Thoracic aorta (tissue), 2 donors: ENCODE measurements at regions not wholly inside any gene's neighbourhood (a gene's known extent, or its start where the extent isn't known, plus 50 kb on each side); places are given as distances from the start of the nearest gene placed in this dataset.

Source experiments
- ATAC-seq: fragments of 150-250 bp; one replicate; pipeline ENCODE4 v1.8.0; 2017; ENCODE audit warnings: low read depth; ENCODE audit not compliant: insufficient number of reproducible peaks, low FRiP score
- DNase-seq: peaks from one replicate; pipeline ENCODE4 v3.0.0-alpha.2; 2020; ENCODE audit warnings: low spot score
- H3K27ac ChIP-seq, 2 donors: fragments of 200-600 bp; sonication (generic); 1 replicate in 1 of 2; 2 replicates in 1 of 2; pipeline ENCODE4 v1.5.1; 2016; ENCODE audit warnings: mild to moderate bottlenecking in 2 of 2, moderate library complexity in 2 of 2
- H3K27me3 ChIP-seq: fragments of 200-600 bp; sonication (generic); replicated peaks from 2 replicates; pipeline ENCODE4 v1.6.0; 2016; ENCODE audit warnings: mild to moderate bottlenecking; ENCODE audit not compliant: insufficient read depth
- H3K36me3 ChIP-seq: fragments of 200-600 bp; sonication (generic); one replicate; pipeline ENCODE4 v1.5.1; 2016
- H3K4me1 ChIP-seq, 2 donors: fragments of 200-600 bp; sonication (generic); 1 replicate in 1 of 2; 2 replicates in 1 of 2; pipeline versions ENCODE4 v1.5.1 to v1.6.0; 2016; ENCODE audit warnings: low read depth in 2 of 2, mild to moderate bottlenecking in 1 of 2; ENCODE audit not compliant: control insufficient read depth in 1 of 2
- H3K4me3 ChIP-seq: fragments of 200-600 bp; sonication (generic); 2 replicates; pipeline ENCODE4 v1.5.1; 2016; ENCODE audit warnings: mild to moderate bottlenecking
- H3K9me3 ChIP-seq: fragments of 200-600 bp; sonication (generic); 2 replicates; pipeline ENCODE4 v1.5.1; 2016
- TF ChIP-seq, protein P1 (sequence below): fragments of 200-600 bp; sonication (generic); IDR thresholded peaks from one replicate; pipeline ENCODE4 v1.5.1; 2019; ENCODE audit warnings: antibody characterized with exemption

DNA sequence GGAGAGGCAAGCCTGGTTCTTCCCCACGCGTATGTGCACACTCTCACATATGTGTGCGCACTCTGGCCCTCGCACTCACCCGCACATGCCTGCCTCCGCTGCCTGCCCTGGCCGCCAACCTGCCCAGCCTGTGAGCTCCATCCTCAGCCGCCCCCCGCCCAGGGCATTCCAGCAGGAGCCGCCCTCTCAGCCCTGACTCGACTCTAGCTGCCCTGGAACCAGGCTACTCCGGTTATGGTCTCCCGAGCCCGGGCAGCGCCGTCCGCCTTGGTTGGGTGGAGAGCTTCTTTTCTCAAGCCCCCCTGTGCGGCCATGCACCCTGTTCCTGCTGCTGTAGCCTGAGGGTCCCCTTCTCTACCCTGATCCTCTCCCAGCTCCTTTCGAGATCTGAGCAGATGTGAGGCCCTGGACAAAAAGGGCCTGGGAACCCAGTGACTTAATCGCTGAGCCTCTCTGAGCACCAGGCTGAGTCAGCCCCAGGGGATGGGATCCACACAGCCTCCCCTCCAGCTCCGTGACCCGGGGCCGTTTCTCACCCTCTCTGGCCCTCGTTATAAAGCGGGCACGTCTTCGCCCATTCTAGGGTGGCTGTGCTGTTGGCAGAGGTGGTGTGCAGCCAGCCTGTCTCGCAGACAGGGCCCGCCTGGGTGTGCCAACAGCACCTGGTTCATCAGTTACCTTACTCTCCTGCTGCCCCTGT lies 191.5 kb downstream of the TEX29 start:
- TF ChIP-seq, protein P1, sequence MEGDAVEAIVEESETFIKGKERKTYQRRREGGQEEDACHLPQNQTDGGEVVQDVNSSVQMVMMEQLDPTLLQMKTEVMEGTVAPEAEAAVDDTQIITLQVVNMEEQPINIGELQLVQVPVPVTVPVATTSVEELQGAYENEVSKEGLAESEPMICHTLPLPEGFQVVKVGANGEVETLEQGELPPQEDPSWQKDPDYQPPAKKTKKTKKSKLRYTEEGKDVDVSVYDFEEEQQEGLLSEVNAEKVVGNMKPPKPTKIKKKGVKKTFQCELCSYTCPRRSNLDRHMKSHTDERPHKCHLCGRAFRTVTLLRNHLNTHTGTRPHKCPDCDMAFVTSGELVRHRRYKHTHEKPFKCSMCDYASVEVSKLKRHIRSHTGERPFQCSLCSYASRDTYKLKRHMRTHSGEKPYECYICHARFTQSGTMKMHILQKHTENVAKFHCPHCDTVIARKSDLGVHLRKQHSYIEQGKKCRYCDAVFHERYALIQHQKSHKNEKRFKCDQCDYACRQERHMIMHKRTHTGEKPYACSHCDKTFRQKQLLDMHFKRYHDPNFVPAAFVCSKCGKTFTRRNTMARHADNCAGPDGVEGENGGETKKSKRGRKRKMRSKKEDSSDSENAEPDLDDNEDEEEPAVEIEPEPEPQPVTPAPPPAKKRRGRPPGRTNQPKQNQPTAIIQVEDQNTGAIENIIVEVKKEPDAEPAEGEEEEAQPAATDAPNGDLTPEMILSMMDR: no peak
- H3K27me3 ChIP-seq: no peaks in the 10 kb centered on the region
- ATAC-seq: no peak

DNA sequence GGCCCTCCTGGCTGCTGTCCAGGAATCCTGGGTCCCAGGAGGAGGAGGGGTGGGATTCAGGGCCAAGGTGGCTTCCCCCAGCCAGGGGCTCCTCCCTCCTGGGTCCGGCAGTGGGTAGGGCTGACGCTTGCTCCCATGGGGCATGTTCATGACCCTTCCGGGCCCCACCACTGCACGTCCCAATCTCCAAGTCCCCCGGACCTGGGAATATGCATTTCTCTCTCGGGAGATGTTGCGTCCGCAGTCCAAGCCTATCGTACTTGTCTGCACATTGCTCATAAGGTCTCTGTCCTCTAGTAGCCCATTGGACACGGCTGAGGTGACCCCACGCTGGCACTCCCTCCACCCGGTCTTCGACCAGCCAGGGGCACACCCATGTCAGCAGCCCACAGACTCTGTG lies 192.3 kb downstream of the TEX29 start:
- Histone ChIP-seq H3K4me3 (no peak overlapping the region), H3K4me1 (no peaks in the 10 kb centered on the region), H3K9me3 (no peaks in the 10 kb centered on the region), H3K27me3 (no peaks in the 10 kb centered on the region), H3K36me3 (no peaks in the 10 kb centered on the region), H3K27ac (no peak overlapping the region)
- DNase-seq (no peak), ATAC-seq (no peak)
- TF ChIP-seq, protein P1: no peak

More for the DNA sequence above, 191.5 kb downstream of the TEX29 start:
- Histone ChIP-seq H3K4me3 (no peak overlapping the region), H3K4me1 (no peaks in the 10 kb centered on the region), H3K9me3 (no peaks in the 10 kb centered on the region), H3K27ac (no peak overlapping the region), H3K36me3 (no peaks in the 10 kb centered on the region)
- DNase-seq: no peak

DNA sequence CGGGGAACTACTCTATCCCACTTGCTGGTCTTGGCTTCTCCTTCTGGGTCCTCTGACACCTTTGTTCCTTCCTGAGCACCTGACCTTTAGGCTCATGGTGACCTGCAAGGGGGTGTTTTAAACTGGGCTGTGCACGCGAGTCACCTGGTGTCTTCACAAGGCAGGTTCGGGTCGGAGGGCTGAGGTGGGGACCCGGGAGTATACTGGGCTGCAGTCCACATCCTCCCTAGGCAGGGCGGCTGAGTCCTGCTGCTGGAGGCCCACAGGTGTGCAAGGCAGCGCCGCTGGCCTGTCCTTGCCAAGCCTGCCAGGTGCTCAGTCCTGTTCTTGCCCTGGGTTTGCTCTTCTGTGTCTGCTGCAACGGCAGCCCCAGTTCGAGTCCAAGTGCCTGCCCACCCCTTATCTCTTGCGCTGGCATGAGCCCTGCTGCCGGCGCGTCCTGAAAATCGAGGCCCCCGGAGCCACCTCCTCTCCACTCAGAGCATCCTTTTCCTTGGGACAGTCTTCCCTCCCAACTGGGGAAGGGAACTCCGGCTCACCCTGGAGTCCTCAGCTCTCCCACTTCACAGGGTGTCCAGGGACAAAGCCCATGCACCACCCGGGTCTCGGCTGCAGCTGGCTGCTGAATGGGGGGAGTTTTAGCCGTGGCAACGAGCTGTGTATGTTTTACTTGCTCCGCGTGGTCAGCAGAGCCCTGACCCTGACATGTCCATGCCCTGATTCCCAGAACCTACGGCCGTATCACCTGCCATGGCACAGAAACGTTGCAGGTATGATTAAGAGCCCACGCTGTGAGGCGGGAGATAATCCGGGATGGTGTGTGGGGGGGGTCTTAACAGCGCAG lies 193.5 kb downstream of the TEX29 start:
- H3K36me3 ChIP-seq: no peaks in the 10 kb centered on the region
- TF ChIP-seq, protein P1: no peak
- H3K9me3 ChIP-seq: no peaks in the 10 kb centered on the region
- DNase-seq (no peak), ATAC-seq (no peak)
- no peak overlapping the region for H3K4me3 ChIP-seq
- H3K27me3 ChIP-seq: no peaks in the 10 kb centered on the region
- no peaks in the 10 kb centered on the region for H3K4me1 ChIP-seq
- no peak overlapping the region for H3K27ac ChIP-seq

DNA sequence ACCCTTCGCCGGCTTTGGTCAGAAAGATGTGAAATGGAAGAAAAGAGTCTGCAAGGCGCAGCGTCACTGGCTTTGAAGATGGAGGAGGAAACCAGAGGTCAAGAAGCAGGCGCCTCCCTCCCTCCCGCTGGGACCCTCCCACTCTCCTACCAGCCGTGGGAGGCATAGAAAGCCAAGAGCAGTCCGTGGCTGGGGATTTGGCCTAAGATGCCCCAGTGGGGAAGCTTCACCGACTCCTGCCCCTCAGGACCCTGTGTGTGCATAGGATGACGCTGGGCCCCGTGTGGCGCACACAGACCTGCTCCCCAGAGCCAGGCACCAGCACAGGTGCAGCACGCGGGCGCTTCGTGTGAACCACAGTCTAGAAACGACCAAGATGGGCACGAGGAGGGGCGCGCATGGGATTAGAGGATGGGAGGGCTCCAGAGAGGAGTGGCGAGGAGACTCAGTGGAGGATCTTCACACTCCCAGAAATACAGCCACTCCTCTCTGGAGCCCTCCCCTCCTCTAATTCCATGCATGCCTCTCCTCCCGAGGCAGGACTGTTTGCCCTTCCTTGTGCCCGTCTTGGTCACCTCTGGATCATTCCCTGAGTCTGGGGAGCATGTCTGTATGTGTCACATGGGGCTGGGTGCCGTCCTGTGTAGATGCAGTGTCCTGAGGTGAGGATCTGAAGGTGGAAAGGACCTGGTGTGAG lies 194.3 kb downstream of the TEX29 start:
- TF ChIP-seq, protein P1: no peak
- Histone ChIP-seq H3K27me3 (no peaks in the 10 kb centered on the region), H3K36me3 (no peaks in the 10 kb centered on the region), H3K4me1 (no peaks in the 10 kb centered on the region), H3K4me3 (no peak overlapping the region), H3K9me3 (no peaks in the 10 kb centered on the region), H3K27ac (no peak overlapping the region)
- ATAC-seq (no peak), DNase-seq (no peak)

DNA sequence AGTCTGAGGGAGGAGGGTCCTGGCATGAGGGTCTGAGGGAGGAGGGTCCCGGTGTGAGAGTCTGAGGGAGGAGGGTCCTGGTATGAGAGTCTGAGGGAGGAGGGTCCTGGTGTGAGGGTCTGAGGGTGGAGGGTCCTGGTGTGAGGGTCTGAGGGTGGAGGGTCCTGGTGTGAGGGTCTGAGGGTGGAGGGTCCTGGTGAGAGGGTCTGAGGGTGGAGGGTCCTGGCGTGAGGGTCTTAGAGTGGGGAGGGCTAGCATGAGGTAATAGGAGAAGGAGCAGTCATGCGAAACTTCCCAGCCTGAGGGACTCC lies 194.8 kb downstream of the TEX29 start:
- DNase-seq (no peak), ATAC-seq (no peak)
- Histone ChIP-seq H3K9me3 (no peaks in the 10 kb centered on the region), H3K27ac (no peak overlapping the region), H3K4me3 (no peak overlapping the region), H3K36me3 (no peaks in the 10 kb centered on the region), H3K4me1 (no peaks in the 10 kb centered on the region), H3K27me3 (no peaks in the 10 kb centered on the region)
- TF ChIP-seq, protein P1: no peak
